ENCODE measurements at regions not wholly inside any gene's neighbourhood (a gene's known extent, or its start where the extent isn't known, plus 50 kb on each side); places are given as distances from the start of the nearest gene placed in this dataset.

DNA sequence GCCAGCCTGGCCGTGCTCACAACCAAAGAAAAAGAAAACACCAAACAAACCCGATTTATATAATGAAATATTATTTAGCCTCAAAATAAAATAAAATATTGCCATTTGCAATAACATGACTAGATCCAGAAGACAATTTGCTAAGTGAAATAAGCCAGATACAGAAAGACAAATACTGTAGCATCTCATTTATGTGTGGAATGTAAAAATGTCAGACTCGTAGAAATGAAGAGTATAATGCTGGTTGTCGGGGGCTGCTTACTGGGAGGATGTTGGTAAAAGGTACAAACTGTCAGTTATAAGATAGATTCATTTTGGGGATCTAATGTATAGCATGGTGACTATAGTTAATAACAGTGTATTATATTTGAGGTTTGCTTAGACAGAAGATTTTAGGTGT is 269.7 kb downstream of the THBS2 start:
- TF ChIP-seq FOXM1 (IDR thresholded peaks at IDR 0.05; ENCODE audit: borderline replicate concordance, low read depth) (no peak), CEBPB (IDR thresholded peaks at IDR 0.05) (no peak), EGR1 (IDR thresholded peaks at IDR 0.05) (no peak), RAD21 (IDR thresholded peaks at IDR 0.05; ENCODE audit: low read depth) (no peak), TAF1 (IDR thresholded peaks at IDR 0.05; ENCODE audit: low read depth) (no peak), YY1 (IDR thresholded peaks at IDR 0.05; ENCODE audit: low read depth) (no peak), NFIC (IDR thresholded peaks at IDR 0.05) (no peak), CREB1 (IDR thresholded peaks at IDR 0.05; ENCODE audit: low read depth) (no peak), TCF12 (IDR thresholded peaks at IDR 0.05; ENCODE audit: low read depth) (no peak), USF1 (IDR thresholded peaks at IDR 0.05) (no peak), ZBTB7A (IDR thresholded peaks at IDR 0.05; ENCODE audit: low read depth) (no peak), TEAD4 (IDR thresholded peaks at IDR 0.05) (no peak)
- TF ChIP-seq, protein P1, sequence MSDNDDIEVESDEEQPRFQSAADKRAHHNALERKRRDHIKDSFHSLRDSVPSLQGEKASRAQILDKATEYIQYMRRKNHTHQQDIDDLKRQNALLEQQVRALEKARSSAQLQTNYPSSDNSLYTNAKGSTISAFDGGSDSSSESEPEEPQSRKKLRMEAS (IDR thresholded peaks at IDR 0.05), result no peak
- TF ChIP-seq, protein P2, sequence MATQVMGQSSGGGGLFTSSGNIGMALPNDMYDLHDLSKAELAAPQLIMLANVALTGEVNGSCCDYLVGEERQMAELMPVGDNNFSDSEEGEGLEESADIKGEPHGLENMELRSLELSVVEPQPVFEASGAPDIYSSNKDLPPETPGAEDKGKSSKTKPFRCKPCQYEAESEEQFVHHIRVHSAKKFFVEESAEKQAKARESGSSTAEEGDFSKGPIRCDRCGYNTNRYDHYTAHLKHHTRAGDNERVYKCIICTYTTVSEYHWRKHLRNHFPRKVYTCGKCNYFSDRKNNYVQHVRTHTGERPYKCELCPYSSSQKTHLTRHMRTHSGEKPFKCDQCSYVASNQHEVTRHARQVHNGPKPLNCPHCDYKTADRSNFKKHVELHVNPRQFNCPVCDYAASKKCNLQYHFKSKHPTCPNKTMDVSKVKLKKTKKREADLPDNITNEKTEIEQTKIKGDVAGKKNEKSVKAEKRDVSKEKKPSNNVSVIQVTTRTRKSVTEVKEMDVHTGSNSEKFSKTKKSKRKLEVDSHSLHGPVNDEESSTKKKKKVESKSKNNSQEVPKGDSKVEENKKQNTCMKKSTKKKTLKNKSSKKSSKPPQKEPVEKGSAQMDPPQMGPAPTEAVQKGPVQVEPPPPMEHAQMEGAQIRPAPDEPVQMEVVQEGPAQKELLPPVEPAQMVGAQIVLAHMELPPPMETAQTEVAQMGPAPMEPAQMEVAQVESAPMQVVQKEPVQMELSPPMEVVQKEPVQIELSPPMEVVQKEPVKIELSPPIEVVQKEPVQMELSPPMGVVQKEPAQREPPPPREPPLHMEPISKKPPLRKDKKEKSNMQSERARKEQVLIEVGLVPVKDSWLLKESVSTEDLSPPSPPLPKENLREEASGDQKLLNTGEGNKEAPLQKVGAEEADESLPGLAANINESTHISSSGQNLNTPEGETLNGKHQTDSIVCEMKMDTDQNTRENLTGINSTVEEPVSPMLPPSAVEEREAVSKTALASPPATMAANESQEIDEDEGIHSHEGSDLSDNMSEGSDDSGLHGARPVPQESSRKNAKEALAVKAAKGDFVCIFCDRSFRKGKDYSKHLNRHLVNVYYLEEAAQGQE (IDR thresholded peaks at IDR 0.05; ENCODE audit: low read depth), result no peak

DNA sequence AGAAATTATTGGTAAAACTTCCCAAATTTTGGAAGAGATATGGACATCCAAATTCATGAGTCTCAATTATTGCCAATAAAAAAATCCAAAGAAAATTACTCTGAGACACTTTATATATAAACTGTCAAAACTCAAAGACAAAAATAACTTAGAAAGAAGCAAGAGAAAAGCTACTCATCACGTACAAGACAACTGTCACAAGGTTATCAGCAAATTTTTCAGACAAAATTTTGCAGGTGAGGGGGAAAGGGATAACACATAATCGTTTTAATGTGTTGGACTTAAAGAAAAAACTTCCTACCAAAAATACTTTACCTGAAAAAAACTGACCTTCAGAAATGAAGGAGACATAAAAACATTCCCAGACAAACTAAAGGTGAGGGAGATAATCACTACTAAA is 272.5 kb downstream of the THBS2 start:
- TF ChIP-seq USF1 (IDR thresholded peaks at IDR 0.05) (no peak), EP300 (IDR thresholded peaks at IDR 0.05; ENCODE audit: borderline replicate concordance) (no peak), CREB1 (IDR thresholded peaks at IDR 0.05; ENCODE audit: low read depth) (no peak), TEAD4 (IDR thresholded peaks at IDR 0.05) (no peak), CEBPB (IDR thresholded peaks at IDR 0.05) (no peak), TAF1 (IDR thresholded peaks at IDR 0.05; ENCODE audit: low read depth) (no peak), EGR1 (IDR thresholded peaks at IDR 0.05) (no peak), NFIC (IDR thresholded peaks at IDR 0.05) (no peak)
- TF ChIP-seq, protein P2 (IDR thresholded peaks at IDR 0.05; ENCODE audit: low read depth), result no peak
- TF ChIP-seq, protein P1 (IDR thresholded peaks at IDR 0.05), result no peak

DNA sequence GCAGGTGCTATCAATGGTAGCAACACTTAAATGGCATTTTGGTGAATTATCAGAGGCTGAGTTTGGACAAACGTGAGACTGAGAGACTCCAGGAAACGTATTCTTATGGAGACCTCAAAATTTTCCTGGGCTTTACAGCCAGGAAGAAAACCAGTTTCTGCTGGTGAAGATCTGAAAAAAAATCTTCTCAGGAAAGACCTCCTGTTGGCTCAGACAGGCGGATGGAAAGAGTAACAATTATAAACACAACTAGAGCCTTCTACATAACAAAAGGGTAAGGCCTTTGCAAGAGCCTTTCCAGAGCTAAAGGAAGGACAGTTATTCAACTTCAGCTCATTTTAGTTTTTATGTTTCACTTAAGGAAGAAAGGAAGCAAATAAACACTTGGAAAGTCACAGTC is 274.4 kb downstream of the THBS2 start:
- TF ChIP-seq, protein P2 (IDR thresholded peaks at IDR 0.05; ENCODE audit: low read depth), result no peak
- TF ChIP-seq NFIC (IDR thresholded peaks at IDR 0.05) (no peak), CEBPB (IDR thresholded peaks at IDR 0.05) (no peak), ZBTB7A (IDR thresholded peaks at IDR 0.05; ENCODE audit: low read depth) (no peak), TAF1 (IDR thresholded peaks at IDR 0.05; ENCODE audit: low read depth) (no peak), YY1 (IDR thresholded peaks at IDR 0.05; ENCODE audit: low read depth) (no peak), TEAD4 (IDR thresholded peaks at IDR 0.05) (no peak), EP300 (IDR thresholded peaks at IDR 0.05; ENCODE audit: borderline replicate concordance) (no peak), TCF12 (IDR thresholded peaks at IDR 0.05; ENCODE audit: low read depth) (no peak), USF1 (IDR thresholded peaks at IDR 0.05) (no peak), RAD21 (IDR thresholded peaks at IDR 0.05; ENCODE audit: low read depth) (no peak), FOXM1 (IDR thresholded peaks at IDR 0.05; ENCODE audit: borderline replicate concordance, low read depth) (no peak), CREB1 (IDR thresholded peaks at IDR 0.05; ENCODE audit: low read depth) (no peak), EGR1 (IDR thresholded peaks at IDR 0.05) (no peak)
- TF ChIP-seq, protein P1 (IDR thresholded peaks at IDR 0.05), result no peak

DNA sequence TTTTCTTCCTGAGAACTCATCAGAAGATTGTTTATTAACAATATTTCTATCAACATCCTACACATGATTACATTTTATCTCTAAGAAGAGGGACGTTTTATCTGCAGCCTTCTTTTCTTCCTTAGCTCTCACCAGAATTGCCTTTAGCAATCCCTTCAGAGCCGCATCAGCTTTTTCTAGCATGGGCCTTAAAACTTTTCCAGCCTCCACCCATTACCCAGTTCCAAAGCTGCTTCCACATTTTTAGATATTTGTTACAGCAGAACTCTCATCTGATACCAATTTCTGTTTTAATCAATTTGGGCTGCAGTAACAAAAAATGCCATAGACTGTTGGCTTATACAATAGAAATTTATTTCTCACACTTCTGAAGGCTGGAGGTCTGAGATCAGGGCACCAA is 281.5 kb downstream of the THBS2 start:
- TF ChIP-seq FOXM1 (IDR thresholded peaks at IDR 0.05; ENCODE audit: borderline replicate concordance, low read depth) (no peak), TEAD4 (IDR thresholded peaks at IDR 0.05) (no peak)
